ENCODE measurements at regions not wholly inside any gene's neighbourhood (a gene's known extent, or its start where the extent isn't known, plus 50 kb on each side); places are given as distances from the start of the nearest gene placed in this dataset.

- TF ChIP-seq, protein P1, sequence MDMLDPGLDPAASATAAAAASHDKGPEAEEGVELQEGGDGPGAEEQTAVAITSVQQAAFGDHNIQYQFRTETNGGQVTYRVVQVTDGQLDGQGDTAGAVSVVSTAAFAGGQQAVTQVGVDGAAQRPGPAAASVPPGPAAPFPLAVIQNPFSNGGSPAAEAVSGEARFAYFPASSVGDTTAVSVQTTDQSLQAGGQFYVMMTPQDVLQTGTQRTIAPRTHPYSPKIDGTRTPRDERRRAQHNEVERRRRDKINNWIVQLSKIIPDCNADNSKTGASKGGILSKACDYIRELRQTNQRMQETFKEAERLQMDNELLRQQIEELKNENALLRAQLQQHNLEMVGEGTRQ (IDR thresholded peaks at IDR 0.05; ENCODE audit: low read length): no peak
- no peak for TF ChIP-seq SP2 (IDR thresholded peaks at IDR 0.05; ENCODE audit: low read length)
- no peak for TF ChIP-seq POLR2AphosphoS5 (IDR thresholded peaks at IDR 0.05; ENCODE audit: low read depth, low read length)
- no peak for TF ChIP-seq ZNF274 (IDR thresholded peaks at IDR 0.05; ENCODE audit: borderline replicate concordance, extremely low read depth, low read length)
Measured at GRCh38 chr13:93104270-93104669, 122.3 kb upstream of the GPC6 start (continued).
